NCI-H2029 treated with DMSO at 0.1 percent for 48 hours (cell line): ENCODE measurements at regions not wholly inside any gene's neighbourhood (a gene's known extent, or its start where the extent isn't known, plus 50 kb on each side); places are given as distances from the start of the nearest gene placed in this dataset.

Experiments used
- DNase-seq: peaks from one replicate; lab custom pipeline; 2025; lab: John Stamatoyannopoulos, UW

DNA sequence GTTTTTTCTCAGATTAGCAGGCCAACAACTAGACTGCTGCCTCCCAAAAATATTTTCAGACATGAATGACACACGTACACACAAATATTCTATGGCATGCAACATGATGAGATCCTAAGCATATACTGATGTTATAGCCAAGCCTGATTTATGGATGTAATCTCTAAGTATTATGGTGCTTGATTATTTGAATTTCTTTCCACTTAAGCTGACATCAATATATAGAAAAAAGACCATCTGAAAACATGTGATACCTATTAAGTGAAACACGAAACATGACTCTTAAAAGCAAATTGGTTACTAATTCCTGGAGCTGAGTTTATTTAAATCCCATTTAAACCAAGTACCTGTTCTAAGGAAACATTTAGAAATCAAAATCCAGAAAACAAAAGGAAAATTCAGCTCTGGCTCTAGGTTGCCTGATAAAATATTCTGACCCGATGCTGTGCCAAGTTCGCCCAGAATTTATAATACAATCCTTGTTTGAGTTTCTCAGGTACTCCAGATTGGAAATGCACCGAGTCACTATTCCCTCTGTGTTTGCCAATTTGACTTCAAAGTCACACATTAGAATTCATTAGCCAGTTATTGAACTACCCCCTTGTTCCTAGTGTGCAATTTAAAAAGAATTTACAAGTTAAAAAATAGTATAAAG, 548.6 kb downstream of the CSNK1G3 start:
- peak; percentile 52 for DNase-seq

DNA sequence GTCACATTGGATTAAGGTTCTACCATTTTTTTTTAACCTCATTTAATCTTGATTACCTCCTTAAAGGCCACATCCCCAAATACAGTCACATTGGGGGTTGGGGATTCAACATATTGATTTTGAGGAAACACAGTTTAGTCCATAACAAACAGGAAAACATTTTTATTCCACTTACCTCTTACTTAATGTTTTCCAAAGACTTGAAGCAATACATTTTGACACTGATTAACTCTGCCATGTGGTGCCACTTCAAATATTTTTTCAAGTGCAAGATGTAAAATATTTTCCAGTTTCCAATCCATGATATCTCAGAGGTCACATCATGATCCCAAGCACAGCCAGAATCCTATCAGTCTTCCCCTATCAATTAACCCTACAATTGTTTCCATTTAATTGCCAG, 548.0 kb downstream of the CSNK1G3 start:
- DNase-seq, result no peak

DNA sequence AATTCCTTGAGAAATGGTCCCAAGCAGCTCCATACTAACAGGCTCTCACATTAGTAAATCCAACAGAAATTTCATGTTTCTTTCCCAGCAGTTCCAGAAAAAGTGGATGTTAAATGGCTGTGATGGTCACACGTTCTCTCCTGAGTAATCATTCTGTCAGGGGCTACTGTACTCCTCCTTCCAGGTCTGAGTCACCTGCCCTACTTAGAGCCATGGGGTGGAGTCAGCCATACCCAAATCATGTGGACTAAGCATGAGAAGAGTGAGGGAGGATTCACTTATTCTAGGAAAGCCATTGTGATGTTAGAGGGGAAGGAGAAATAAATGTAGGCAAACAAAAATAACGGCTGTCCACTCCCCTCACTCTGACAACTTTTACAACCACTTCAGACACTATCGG, 547.2 kb downstream of the CSNK1G3 start:
- no peak for DNase-seq

DNA sequence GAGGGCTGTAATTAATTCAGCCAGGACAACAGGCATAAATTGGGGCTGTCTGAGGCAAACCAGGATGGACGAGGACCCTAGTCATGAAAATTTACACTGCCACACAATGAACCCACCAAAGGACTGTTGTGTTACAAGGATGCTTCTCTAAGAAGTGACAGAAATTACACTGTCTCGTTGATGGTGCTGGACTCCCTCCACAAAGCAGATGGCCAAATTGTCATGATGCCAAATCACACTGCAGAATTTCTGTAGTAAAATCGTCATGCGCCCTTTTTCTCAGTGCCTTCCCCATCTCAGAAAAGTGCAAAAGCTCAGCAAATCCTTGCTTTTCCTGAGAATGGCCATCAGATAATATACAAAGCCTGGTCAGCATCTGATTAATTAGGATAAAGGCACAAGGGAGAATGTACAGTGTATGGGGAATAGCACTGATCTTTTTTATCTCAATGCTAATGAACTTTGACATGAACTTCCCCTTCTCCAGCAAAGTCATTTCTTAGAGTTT, 545.8 kb downstream of the CSNK1G3 start:
- DNase-seq, result no peak

DNA sequence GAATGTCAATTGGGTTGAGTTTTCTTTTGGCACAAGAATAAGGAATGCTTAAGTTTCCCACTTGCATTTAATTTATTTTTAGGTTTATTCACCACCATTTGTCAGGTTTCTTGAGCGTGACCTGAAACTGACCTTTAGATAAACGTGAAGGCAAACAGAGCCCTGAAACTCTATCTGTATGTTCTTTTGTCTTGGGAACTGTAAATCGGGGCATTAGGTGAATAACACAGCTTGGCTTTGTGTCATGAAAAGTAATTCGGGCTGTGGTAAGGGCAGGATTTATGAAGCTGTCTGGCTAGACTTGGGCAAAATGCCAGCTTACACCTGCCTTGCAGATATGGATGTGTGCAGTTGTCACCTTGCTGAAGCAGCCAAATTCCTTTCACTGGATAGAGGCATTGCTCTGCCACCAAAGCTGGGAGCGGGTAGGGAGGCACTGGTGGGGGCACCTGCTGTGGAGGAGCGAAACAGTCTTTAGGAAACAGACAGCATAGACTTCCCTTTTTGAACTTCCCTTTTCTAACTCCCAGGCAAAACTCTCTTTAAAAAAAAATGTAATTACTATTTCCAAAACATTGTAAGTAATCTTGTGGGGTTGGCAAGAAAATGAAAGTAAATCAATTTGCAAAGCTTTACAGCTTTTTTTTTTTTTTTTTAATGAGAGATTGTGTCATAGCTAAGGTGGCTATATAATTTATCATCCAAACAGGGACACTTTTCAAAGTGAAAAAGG, 545.2 kb downstream of the CSNK1G3 start:
- DNase-seq, result peak; percentile 79

DNA sequence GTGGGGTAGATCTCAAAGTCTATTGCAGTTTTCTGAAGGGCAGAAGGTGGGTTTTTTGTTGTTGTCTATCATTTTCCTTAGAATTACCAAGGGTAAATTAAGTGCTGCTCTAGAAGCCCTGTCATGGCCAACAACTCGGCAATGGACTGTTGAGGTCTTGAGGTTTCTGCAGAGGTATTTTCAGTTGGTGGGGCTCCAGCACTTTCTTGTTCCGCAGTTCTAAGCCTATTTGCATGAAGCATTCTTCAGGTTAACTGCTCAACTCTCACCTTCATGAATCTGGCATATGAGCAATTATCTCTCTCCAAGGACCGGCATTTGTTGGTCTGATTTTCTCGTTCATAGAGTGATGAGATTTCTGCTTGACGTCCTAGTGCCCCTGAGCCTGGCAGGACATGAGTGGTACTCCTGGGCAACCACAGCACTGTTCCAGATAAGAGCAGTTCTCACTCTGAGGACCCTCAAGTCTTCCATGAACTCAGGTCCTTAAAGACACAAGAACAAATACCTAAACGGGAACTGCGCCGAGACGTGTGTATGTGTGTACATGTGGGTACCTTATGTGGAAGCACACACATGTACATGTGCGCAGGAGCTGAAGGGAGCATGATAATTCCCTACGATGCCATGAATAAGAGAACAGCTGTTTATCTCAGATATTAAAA, 544.5 kb downstream of the CSNK1G3 start:
- DNase-seq, result peak; percentile 54

DNA sequence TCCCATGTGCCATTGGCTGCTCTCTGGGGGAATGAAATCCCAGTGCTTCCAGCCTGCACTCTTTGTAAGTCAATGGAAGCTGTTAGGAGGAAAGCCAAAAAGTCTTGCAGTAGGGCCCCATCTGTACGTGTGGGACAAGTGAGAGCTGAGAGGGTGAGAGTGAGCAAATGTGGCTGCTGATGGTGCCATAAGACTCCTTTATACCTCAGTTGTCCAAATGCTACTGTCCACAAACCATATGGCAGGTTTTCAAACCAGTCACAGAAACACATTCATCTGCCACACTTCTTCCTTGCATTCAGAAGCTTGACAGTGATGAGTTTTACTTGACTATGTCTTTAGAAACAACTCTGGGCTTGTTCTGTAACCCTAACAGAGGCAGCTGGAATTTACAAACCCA, 543.8 kb downstream of the CSNK1G3 start:
- no peak for DNase-seq

DNA sequence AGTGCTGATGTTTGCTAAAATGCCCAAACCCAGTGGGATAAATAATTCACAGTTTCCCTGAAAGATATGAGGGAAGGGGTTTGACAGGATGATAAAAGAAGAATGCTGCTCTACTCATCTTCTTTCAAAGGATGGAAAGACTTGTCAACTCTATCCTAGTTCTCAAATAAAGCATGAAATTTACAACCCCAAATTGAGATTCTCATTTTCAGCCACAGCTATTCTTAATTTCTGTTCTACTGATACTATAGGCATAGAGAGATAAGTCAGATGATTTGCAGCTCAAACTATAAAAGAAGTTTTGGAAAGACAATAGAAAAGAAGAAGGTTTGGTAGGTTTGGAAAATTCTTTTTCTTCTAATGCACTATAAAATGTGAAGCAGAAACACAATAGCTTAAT, 542.6 kb downstream of the CSNK1G3 start:
- no peak for DNase-seq

DNA sequence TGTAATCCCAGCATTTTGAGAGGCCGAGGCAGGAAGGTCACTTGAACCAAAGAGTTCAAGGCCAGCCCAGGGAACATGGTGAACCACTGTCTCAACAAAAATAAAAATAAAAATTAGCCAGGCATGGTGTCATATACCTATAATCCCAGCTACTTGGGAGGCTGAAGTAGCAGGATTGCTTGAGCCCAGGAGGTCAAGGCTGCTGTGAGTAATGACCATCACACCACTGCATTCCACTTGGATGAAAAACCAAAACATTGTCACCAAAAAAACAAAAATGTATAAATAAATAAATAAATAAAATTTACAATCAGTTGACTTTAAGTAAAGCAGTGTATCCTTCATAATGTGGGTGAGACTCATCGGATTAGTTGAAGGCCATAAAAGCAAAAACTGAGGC, 541.4 kb downstream of the CSNK1G3 start:
- no peak for DNase-seq

DNA sequence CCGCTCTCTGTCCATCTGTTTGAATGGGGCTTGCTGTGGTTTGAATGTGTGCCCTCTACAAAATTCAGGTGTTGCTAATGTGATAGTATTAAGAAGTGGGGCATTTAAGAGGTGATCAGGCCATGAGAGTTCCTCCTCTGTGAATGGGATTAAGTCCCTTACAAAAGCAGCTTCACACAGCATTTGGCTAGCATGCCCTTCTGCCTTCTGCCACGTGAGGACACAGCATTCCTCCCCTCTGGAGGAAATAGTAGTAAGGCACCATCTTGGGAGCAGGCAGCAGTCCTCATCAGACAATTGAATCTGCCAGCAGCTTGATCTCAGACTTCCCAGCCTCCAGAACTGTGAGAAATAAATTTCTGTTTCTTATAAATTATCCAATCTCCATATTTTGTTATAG, 540.2 kb downstream of the CSNK1G3 start:
- no peak for DNase-seq

DNA sequence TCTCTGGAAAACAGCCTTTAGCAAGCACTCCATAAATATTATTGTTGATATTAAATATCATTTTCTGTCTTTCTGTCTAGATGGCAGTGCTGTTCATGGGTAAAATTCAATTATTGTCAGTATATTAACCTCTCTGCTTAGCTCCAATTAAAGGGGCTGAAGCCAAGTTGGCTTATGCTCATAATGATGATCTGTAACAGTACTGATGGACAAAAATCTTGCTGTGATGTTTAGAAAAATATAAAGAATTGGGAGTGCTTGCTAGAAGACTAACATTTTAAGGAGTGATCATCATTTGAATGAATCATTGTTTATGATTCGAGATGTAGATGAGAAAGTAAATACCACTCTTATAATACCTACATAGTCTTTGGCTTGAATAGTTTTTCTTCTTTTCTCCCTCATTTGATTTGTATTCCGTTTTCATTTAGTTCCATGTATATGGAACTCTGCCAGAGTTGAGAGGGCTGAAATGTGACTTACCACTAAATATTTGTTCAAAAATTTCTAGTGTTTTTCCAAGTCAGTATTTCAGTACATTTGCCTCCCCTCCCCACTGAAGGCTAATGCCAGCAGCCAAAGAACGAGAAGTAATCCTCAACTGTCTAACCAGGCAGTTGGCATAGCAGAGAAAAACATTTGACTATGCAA, 538.3 kb downstream of the CSNK1G3 start:
- no peak for DNase-seq

DNA sequence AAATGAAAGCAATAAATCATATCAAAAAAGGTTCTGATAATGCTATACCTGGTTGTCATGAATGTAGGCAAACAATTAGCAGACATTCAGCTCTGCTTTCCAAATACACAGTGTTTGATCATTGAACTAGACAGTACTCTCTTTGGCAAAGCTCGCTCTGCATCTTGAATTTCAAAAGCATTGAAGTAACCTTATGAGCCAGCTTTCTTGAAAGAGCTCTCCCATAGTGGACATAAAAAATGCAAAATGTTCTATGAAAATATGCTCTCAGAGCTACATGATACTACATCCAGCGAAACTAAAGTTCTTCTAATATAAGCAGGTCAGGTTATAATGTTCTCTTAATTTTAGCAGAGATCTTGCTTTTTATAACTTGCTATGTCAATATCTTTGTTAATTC, 533.4 kb downstream of the CSNK1G3 start:
- no peak for DNase-seq

DNA sequence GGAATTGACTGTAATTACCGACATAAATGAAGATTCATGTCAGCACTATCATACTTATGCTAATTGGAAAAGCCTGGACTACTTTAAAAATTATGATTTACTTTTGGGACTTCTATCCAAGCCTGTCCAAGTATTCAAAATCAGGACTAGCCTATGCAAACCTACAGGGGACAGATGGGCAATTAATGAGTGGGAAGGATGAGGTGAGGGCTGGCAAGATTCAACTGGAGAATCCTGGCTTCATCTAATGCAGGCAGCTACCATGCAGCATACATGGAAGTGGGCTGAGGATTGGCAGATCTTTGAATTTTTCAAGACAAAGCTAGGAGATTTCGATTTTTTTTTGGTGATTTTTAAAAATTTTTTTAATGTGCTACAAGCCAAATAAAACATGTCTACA, 532.6 kb downstream of the CSNK1G3 start:
- no peak for DNase-seq

DNA sequence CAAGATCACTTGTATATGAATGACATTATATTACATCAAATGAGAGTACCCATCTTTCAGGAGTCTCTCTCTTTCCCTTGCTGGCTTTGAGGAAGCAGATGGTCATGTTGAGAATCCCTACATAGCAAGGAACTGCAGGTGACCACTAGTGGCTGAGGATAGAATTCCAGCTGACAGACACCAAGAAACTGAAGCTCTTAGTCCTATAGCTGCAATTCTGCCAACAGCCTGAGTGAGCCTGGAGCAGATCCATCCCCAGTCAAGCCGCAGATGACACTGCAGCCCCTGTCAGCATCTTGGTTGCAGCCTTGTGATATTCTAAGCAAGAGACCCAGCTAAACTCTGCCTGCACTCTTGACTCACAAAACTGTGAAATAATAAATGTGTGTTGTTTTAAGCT, 531.5 kb downstream of the CSNK1G3 start:
- DNase-seq, result no peak

DNA sequence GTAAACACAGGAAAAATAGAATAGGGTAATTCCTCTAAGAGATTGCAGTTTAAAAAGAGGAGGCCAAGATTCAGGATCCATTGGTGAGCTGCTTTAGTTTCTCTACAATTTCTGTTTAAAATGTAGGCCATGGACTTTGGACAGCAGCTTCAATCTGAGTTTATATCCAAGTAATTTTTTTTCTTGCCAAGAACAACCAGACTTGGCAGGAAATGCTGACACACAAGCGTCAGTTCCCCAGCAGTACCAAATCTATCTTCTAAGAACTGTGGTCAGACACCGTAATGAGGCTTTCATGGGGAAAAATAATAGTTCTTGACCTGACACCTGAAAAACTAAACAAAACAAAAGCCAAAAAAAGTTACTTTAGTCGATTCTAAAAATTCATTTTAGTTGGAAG, 528.8 kb downstream of the CSNK1G3 start:
- DNase-seq, result no peak

DNA sequence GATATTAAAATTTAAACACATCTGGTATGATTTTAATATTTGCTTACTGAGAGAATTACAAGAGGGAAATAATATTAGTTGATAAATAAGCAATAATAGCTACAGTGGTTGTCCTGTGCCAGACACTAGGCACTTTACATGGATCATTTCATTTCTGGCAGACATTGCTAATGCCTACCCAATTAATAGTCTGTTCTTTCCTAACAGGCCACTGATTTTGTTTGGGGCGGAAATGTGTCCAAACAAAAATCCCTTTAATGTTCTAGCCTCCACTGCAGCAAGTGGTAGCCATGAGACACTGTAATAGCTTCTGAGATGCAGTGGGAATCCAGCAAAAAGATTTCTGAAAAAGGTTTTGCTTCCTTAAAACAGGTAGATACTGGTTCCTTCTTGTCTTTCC, 527.4 kb downstream of the CSNK1G3 start:
- no peak for DNase-seq

DNA sequence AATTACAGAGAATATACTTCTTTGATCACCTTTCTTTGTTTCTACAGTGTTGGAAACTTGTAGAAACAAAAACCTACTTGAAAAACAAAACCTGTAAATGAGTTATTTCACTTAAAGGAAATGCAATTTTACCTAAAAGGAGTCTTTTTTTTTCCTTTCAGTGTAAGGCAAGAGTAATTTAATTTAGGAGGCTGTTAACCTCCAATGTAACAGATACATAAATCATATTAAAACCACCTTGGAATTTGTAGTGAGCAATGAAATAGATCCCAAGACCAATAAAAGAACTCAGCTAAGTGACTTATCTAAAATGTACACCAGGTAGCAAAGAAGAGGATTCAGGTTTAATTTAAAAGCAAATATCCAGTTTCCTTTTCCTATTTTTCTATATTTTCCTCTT, 524.8 kb downstream of the CSNK1G3 start:
- no peak for DNase-seq

DNA sequence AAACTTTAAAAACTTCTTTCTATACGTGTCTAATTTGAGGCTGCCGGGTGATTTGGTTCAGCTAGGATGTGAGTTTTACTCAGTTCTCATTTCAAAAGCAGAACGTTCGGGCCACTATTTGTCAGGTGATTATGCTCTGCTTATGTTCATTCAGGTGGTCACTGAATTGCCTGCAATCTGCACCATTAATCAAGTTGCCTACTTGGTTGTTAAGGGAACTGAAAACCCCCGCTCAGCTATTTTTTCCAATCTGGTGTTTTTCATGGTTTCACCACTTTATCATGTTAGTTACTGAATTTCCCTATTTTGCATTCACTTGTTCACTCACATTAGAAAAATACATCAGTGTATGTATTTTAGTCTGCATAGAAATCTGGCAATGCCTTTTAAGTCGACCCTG, 523.0 kb downstream of the CSNK1G3 start:
- DNase-seq, result no peak

DNA sequence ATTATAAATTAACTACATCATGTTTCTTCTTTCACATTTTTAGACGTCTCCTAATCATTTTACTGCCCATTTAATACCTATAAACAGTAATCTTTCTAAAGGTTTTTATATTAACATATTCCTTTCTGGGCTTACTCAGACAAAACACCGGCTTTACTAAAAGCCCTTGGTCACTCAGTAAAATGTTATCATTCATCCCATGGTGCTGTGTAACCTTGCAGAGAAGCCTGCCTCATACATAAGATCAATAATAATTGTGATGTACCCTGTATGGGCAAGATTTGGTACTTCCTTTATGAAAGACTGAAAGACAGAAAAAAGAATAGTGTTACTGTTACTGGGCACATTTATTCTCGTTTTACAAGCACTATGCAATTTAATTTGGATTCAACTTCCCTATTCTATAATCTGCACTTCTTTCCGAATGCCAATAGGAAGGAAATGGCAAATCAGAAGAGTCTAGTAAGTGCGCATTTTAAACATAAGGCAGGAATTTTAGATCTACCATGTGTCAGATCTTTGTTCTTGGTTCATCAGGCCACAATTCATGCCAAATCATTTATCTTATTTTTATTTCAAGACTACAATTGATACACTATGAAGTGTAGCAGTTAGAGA, 522.2 kb downstream of the CSNK1G3 start:
- no peak for DNase-seq

DNA sequence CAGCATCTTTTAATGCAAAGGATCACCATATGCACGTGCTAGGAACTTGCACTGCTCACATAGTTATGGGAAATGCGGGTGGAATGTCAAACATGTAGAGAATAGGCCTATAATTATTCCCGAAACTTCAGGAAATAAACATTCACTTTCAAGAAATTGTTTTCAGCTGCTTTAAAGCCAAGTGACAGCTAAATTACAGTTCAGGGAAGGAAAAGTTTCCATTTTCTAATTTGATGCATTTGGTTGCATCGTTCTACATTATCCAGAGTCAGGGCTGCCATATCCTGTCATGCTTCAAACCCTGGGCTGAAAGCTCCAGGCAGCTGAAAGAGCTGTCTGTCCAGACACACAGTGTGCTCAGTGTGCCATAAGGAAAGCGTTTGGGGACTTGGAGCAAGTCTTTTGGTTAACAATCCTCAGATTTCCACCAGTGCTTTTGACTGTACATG, 518.1 kb downstream of the CSNK1G3 start:
- no peak for DNase-seq

DNA sequence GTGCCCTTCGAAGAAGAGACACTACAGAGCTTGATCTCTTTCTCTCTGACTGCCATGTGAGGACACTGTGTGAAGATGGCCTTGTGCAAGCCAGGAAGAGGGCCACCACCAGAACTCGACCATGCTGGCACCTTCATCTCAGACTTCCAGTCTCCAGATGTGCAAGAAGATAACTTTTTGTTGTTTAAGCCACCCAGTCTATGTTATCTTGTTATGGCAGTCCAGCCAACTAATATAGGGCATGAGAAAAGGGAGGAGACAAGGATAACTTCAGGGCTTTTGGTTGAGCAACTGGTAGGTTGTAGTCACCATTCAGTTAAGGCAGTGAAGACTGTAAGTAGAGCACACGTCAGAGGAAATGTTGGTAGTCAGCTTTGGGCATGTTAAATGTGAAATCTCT, 515.5 kb downstream of the CSNK1G3 start:
- DNase-seq, result no peak

DNA sequence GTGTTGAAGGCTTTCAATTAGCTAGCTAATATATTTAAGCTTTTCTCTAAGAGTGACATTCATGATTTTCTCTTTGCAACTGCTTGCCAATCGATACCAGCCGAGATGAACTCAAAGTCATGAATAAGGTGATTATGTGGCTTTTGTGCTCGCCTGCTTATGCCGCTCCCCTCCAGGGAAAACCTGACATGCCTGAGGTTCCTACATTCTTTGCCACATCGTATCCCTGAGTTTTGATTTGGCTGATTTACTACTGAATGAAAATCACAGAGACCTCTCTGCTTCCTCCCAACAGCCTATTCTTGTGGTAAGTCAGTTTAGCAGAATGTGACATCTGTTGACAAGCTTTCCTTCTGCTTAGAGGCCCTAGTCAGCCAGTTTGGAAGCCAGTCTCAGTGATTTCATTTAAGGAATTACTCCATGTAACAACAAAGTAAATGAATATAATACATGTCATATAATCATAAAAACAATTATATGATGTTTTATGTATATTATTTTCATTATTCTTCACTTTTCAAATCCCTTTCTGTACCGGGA, 513.4 kb downstream of the CSNK1G3 start:
- no peak for DNase-seq
